NB4 (cell line): ENCODE measurements at regions not wholly inside any gene's neighbourhood (a gene's known extent, or its start where the extent isn't known, plus 50 kb on each side); places are given as distances from the start of the nearest gene placed in this dataset.

Experiments
- DNase-seq: peaks from one replicate; pipeline ENCODE4 v3.0.0; 2010; ENCODE audit warnings: low read depth
- H3K4me3 ChIP-seq: one replicate; pipeline ENCODE4 v1.5.1; 2011; ENCODE audit warnings: mild to moderate bottlenecking, low read depth, low read length, moderate library complexity
- MAX ChIP-seq: IDR thresholded peaks from 2 replicates; pipeline ENCODE4 v1.6.1; 2011; ENCODE audit warnings: low read depth, low read length
- MYC ChIP-seq: IDR thresholded peaks from 2 replicates; pipeline ENCODE4 v1.6.1; 2011; ENCODE audit warnings: low read depth, low read length
- POLR2A ChIP-seq: IDR thresholded peaks from 2 replicates; pipeline ENCODE4 v1.6.1; 2011; ENCODE audit warnings: mild to moderate bottlenecking; ENCODE audit not compliant: insufficient read length; ENCODE audit errors: extremely low read depth
- TF ChIP-seq, protein P1 (sequence below): IDR thresholded peaks from one replicate; pipeline ENCODE4 v1.5.1; 2012; ENCODE audit warnings: low read depth, low read length

- no peak for DNase-seq
- no peak for TF ChIP-seq MYC
- TF ChIP-seq, protein P1, sequence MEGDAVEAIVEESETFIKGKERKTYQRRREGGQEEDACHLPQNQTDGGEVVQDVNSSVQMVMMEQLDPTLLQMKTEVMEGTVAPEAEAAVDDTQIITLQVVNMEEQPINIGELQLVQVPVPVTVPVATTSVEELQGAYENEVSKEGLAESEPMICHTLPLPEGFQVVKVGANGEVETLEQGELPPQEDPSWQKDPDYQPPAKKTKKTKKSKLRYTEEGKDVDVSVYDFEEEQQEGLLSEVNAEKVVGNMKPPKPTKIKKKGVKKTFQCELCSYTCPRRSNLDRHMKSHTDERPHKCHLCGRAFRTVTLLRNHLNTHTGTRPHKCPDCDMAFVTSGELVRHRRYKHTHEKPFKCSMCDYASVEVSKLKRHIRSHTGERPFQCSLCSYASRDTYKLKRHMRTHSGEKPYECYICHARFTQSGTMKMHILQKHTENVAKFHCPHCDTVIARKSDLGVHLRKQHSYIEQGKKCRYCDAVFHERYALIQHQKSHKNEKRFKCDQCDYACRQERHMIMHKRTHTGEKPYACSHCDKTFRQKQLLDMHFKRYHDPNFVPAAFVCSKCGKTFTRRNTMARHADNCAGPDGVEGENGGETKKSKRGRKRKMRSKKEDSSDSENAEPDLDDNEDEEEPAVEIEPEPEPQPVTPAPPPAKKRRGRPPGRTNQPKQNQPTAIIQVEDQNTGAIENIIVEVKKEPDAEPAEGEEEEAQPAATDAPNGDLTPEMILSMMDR = no peak
- no peak for TF ChIP-seq MAX
- TF ChIP-seq POLR2A = no peak
- no peak overlapping the region for H3K4me3 ChIP-seq
These were observed 106.0 kb downstream of the ADAMTS15 start for GRCh38 chr11:130554241-130555055.

DNA sequence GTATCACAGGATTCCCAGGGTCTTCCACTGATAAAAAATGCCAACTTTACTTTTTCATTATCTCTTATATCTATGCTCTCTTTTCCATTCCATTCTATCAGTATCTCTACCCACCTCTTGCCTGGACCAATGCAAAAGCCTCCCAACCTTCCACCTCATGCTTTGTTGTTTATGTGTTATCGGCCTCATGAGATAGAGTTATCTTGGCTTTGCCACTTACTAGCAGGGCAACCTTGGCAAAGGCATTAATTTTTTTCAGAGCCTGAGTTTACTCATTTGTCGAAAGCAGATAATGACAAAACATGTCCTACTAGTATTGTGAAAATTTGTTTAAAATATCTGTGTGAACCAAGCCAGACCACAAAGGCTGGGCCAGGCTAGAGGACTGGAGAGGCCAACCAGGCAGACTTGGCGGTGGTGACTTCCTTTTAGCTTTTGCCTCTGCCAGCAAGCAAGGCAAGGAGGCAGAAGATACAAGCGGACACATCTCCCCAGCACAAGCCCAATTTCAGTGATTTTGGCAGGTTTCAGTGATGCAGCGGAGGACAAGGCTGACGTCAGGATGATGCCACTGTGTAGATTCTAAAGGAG lies 106.9 kb downstream of the ADAMTS15 start:
- no peak for DNase-seq
- TF ChIP-seq, protein P1 = no peak
- TF ChIP-seq POLR2A (no peak), MAX (no peak), MYC (no peak)
- H3K4me3 ChIP-seq = no peak overlapping the region

- TF ChIP-seq MAX (no peak), POLR2A (no peak), MYC (no peak)
- TF ChIP-seq, protein P1 = no peak
- DNase-seq = no peak
- no peak overlapping the region for H3K4me3 ChIP-seq
These were observed 111.7 kb downstream of the ADAMTS15 start for GRCh38 chr11:130560000-130560780.

DNA sequence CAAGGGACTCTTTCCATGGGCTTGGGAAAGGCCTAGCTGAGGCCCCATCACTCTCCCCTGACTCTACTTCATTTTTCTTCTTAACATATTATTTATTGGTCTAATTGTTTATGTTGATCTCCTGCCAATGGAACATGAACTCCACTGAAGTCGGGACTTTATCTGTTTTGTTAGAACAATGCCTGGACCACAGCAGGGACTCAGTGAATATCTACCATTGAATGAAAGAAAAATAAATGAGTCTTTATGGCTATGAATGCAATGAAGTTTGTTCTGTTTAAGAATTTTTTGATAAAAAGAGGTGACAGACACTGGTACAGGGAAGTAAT lies 112.3 kb downstream of the ADAMTS15 start:
- no peak for TF ChIP-seq POLR2A
- TF ChIP-seq MYC = no peak
- TF ChIP-seq, protein P1 = no peak
- TF ChIP-seq MAX = no peak
- no peak for DNase-seq
- H3K4me3 ChIP-seq = no peak overlapping the region

DNA sequence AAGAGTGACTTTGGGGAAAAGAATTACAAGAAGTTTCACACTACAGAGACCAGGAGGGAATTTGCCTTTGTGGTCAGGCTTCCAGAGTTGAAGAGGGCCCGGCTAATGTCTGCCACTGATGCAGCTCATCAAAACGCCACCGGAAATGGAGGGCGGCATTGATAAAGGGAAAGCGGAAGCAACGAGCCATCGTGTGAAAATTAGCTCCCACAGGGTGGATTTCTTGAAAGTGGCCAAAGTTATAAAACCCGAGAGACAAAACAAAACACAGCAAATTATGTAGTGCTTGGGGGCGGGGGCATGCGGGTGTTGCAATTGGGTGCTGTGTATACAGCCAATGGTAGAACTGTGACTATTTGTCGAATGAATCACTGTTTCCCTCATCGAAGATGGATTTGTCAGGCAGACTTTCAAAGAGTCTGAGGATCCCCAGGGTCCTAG lies 113.0 kb downstream of the ADAMTS15 start:
- DNase-seq = no peak
- no peak for TF ChIP-seq MYC
- no peak for TF ChIP-seq POLR2A
- TF ChIP-seq, protein P1 = no peak
- TF ChIP-seq MAX = no peak
- no peak overlapping the region for H3K4me3 ChIP-seq
